ENCODE measurements at regions not wholly inside any gene's neighbourhood (a gene's known extent, or its start where the extent isn't known, plus 50 kb on each side); places are given as distances from the start of the nearest gene placed in this dataset.

GRCh38 chr4:111695677-111696076, 449.6 kb upstream of the FAM241A start:
- WGBS (ENCODE audit: insufficient coverage) = no CpG with 5 or more reads among the region's 2 CpGs
- CTCF ChIA-PET = no interaction called here

GRCh38 chr4:111696505-111696904, 448.7 kb upstream of the FAM241A start:
- H3K27ac ChIP-seq (ENCODE audit: low read length in 2 of 2) = no peak overlapping the region
- no peak overlapping the region for H3K4me2 ChIP-seq (replicated peaks; ENCODE audit: low read depth, low read length, poor library complexity, severe bottlenecking)
- no peak overlapping the region for H2AFZ ChIP-seq (ENCODE audit: insufficient read depth, low read depth, low read length, poor library complexity, severe bottlenecking)
- no CpG with 5 or more reads among the region's 2 CpGs for WGBS (ENCODE audit: insufficient coverage)
- H3K36me3 ChIP-seq (replicated peaks in 1 of 2; ENCODE audit: control extremely low read depth in 1 of 2, control insufficient read depth in 1 of 2, extremely low read depth in 1 of 2, insufficient read depth in 2 of 2, low read length in 1 of 2) = no peaks in the 10 kb centered on the region
- no peak overlapping the region for H3K9ac ChIP-seq (ENCODE audit: low read length)
- no peaks in the 10 kb centered on the region for H3K4me1 Mint-ChIP-seq
- H3K4me3 ChIP-seq (ENCODE audit: control extremely low read depth in 1 of 5, extremely low read depth in 1 of 5, insufficient read depth in 1 of 5, low read depth in 2 of 5, low read length in 4 of 5) = no peak overlapping the region
- H3K4me3 Mint-ChIP-seq = no peak overlapping the region
- H3K4me1 ChIP-seq (ENCODE audit: control insufficient read depth in 2 of 2, insufficient read depth in 2 of 2, low read length in 2 of 2) = no peaks in the 10 kb centered on the region
- ChIA-PET CTCF (no interaction called here), POLR2A (no interaction called here)
- TF ChIP-seq, protein P1, sequence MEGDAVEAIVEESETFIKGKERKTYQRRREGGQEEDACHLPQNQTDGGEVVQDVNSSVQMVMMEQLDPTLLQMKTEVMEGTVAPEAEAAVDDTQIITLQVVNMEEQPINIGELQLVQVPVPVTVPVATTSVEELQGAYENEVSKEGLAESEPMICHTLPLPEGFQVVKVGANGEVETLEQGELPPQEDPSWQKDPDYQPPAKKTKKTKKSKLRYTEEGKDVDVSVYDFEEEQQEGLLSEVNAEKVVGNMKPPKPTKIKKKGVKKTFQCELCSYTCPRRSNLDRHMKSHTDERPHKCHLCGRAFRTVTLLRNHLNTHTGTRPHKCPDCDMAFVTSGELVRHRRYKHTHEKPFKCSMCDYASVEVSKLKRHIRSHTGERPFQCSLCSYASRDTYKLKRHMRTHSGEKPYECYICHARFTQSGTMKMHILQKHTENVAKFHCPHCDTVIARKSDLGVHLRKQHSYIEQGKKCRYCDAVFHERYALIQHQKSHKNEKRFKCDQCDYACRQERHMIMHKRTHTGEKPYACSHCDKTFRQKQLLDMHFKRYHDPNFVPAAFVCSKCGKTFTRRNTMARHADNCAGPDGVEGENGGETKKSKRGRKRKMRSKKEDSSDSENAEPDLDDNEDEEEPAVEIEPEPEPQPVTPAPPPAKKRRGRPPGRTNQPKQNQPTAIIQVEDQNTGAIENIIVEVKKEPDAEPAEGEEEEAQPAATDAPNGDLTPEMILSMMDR (IDR thresholded peaks at IDR 0.05) = no peak
- no peak for TF ChIP-seq EZH2 (IDR thresholded peaks at IDR 0.05; ENCODE audit: borderline replicate concordance, insufficient read depth, low read depth, low read length, poor library complexity, severe bottlenecking)
- no peaks in the 10 kb centered on the region for H4K20me1 ChIP-seq (ENCODE audit: control insufficient read depth, insufficient read depth, low read length, poor library complexity, severe bottlenecking)
- intact Hi-C loops (cut with micrococcal nuclease) = no loop called here
- no peaks in the 10 kb centered on the region for H3K27me3 ChIP-seq (replicated peaks in 1 of 4; ENCODE audit: control extremely low read depth in 1 of 4, control insufficient read depth in 3 of 4, insufficient read depth in 4 of 4, low read length in 3 of 4)
- ATAC-seq (ENCODE audit: low read depth) (no peak), DNase-seq (no peak)
- no peaks in the 10 kb centered on the region for H3K27me3 Mint-ChIP-seq
- H3K9me3 Mint-ChIP-seq (ENCODE audit: insufficient read depth) = no peaks in the 10 kb centered on the region
- no peaks in the 10 kb centered on the region for H3K9me3 ChIP-seq (ENCODE audit: control extremely low read depth in 1 of 3, control insufficient read depth in 2 of 3, insufficient read depth in 1 of 3, low read length in 2 of 3)
- H3K27ac Mint-ChIP-seq = no peak overlapping the region
- no peaks in the 10 kb centered on the region for H3K79me2 ChIP-seq (ENCODE audit: control insufficient read depth, insufficient read depth, low read length)

More at GRCh38 chr4:111695677-111696076, 449.6 kb upstream of the FAM241A start:
- H3K4me1 ChIP-seq (ENCODE audit: control insufficient read depth in 2 of 2, insufficient read depth in 2 of 2, low read length in 2 of 2) = no peaks in the 10 kb centered on the region
- TF ChIP-seq, protein P1 (IDR thresholded peaks at IDR 0.05) = no peak
- no peak for TF ChIP-seq EZH2 (IDR thresholded peaks at IDR 0.05; ENCODE audit: borderline replicate concordance, insufficient read depth, low read depth, low read length, poor library complexity, severe bottlenecking)
- H4K20me1 ChIP-seq (ENCODE audit: control insufficient read depth, insufficient read depth, low read length, poor library complexity, severe bottlenecking) = no peaks in the 10 kb centered on the region
- Mint-ChIP-seq H3K4me3 (no peak overlapping the region), H3K27me3 (no peaks in the 10 kb centered on the region), H3K4me1 (no peaks in the 10 kb centered on the region), H3K27ac (no peak overlapping the region), H3K9me3 (ENCODE audit: insufficient read depth) (no peaks in the 10 kb centered on the region)
- H3K4me3 ChIP-seq (ENCODE audit: control extremely low read depth in 1 of 5, extremely low read depth in 1 of 5, insufficient read depth in 1 of 5, low read depth in 2 of 5, low read length in 4 of 5) = no peak overlapping the region
- H3K27me3 ChIP-seq (replicated peaks in 1 of 4; ENCODE audit: control extremely low read depth in 1 of 4, control insufficient read depth in 3 of 4, insufficient read depth in 4 of 4, low read length in 3 of 4) = no peaks in the 10 kb centered on the region
- ATAC-seq (ENCODE audit: low read depth) (no peak), DNase-seq (no peak)
- no peak overlapping the region for H3K9ac ChIP-seq (ENCODE audit: low read length)
- H2AFZ ChIP-seq (ENCODE audit: insufficient read depth, low read depth, low read length, poor library complexity, severe bottlenecking) = no peak overlapping the region
- intact Hi-C loops (cut with micrococcal nuclease) = no loop called here
- H3K79me2 ChIP-seq (ENCODE audit: control insufficient read depth, insufficient read depth, low read length) = no peaks in the 10 kb centered on the region
- H3K4me2 ChIP-seq (replicated peaks; ENCODE audit: low read depth, low read length, poor library complexity, severe bottlenecking) = no peak overlapping the region
- no peak overlapping the region for H3K27ac ChIP-seq (ENCODE audit: low read length in 2 of 2)
- no peaks in the 10 kb centered on the region for H3K9me3 ChIP-seq (ENCODE audit: control extremely low read depth in 1 of 3, control insufficient read depth in 2 of 3, insufficient read depth in 1 of 3, low read length in 2 of 3)
- POLR2A ChIA-PET = no interaction called here
- no peaks in the 10 kb centered on the region for H3K36me3 ChIP-seq (replicated peaks in 1 of 2; ENCODE audit: control extremely low read depth in 1 of 2, control insufficient read depth in 1 of 2, extremely low read depth in 1 of 2, insufficient read depth in 2 of 2, low read length in 1 of 2)

Data from B cell (primary cell).